ENCODE measurements at regions not wholly inside any gene's neighbourhood (a gene's known extent, or its start where the extent isn't known, plus 50 kb on each side); places are given as distances from the start of the nearest gene placed in this dataset.

GRCh38 chr15:87193481-87193880 is 1063.1 kb downstream of the NTRK3 start:
- no peak for DNase-seq (ENCODE audit: low read depth)
- no peak overlapping the region for H3K4me3 ChIP-seq (ENCODE audit: low read depth, low read length)
- no peak for TF ChIP-seq CTCF (conservative IDR thresholded peaks at IDR 0.05; ENCODE audit: low read depth, low read length)

GRCh38 chr15:87167706-87168105 is 1088.0 kb downstream of the AGBL1 start:
- H3K4me3 ChIP-seq (ENCODE audit: low read depth, low read length) = no peak overlapping the region
- no peak for TF ChIP-seq CTCF (conservative IDR thresholded peaks at IDR 0.05; ENCODE audit: low read depth, low read length)
- DNase-seq (ENCODE audit: low read depth) = no peak

- no peak for TF ChIP-seq CTCF (conservative IDR thresholded peaks at IDR 0.05; ENCODE audit: low read depth, low read length)
- DNase-seq (ENCODE audit: low read depth) = no peak
- H3K4me3 ChIP-seq (ENCODE audit: low read depth, low read length) = no peak overlapping the region
Measured at GRCh38 chr15:87167055-87167454, 1087.4 kb downstream of the AGBL1 start.

GRCh38 chr15:87155771-87156170 is 1076.1 kb downstream of the AGBL1 start:
- TF ChIP-seq CTCF (conservative IDR thresholded peaks at IDR 0.05; ENCODE audit: low read depth, low read length) = no peak
- DNase-seq (ENCODE audit: low read depth) = no peak
- H3K4me3 ChIP-seq (ENCODE audit: low read depth, low read length) = no peak overlapping the region

GRCh38 chr15:87154761-87155160 is 1075.1 kb downstream of the AGBL1 start:
- no peak for DNase-seq (ENCODE audit: low read depth)
- TF ChIP-seq CTCF (conservative IDR thresholded peaks at IDR 0.05; ENCODE audit: low read depth, low read length) = no peak
- no peak overlapping the region for H3K4me3 ChIP-seq (ENCODE audit: low read depth, low read length)

- DNase-seq (ENCODE audit: low read depth) = no peak
- H3K4me3 ChIP-seq (ENCODE audit: low read depth, low read length) = no peak overlapping the region
- no peak for TF ChIP-seq CTCF (conservative IDR thresholded peaks at IDR 0.05; ENCODE audit: low read depth, low read length)
Measured at GRCh38 chr15:87151202-87151748, 1071.6 kb downstream of the AGBL1 start.

GRCh38 chr15:87145696-87146095 is 1066.0 kb downstream of the AGBL1 start:
- TF ChIP-seq CTCF (conservative IDR thresholded peaks at IDR 0.05; ENCODE audit: low read depth, low read length) = no peak
- DNase-seq (ENCODE audit: low read depth) = no peak
- H3K4me3 ChIP-seq (ENCODE audit: low read depth, low read length) = no peak overlapping the region
